ENCODE measurements at regions not wholly inside any gene's neighbourhood (a gene's known extent, or its start where the extent isn't known, plus 50 kb on each side); places are given as distances from the start of the nearest gene placed in this dataset.

GRCh38 chr1:226482975-226483700 is 65.4 kb upstream of the STUM start:
- no peak for TF ChIP-seq CBFB (CRISPR knock-in tag; IDR thresholded peaks at IDR 0.05; ENCODE audit: low read depth)
- TF ChIP-seq CREB1 (CRISPR knock-in tag; IDR thresholded peaks at IDR 0.05), result no peak
- no peak for TF ChIP-seq PRDM15 (CRISPR knock-in tag; IDR thresholded peaks at IDR 0.05)
- TF ChIP-seq CTCF (IDR thresholded peaks at IDR 0.05), result no peak
- TF ChIP-seq TP53 (CRISPR knock-in tag; IDR thresholded peaks at IDR 0.05), result no peak

Data from WTC11 (cell line).